SHP77 treated with DMSO at 0.1 percent for 48 hours (cell line): ENCODE measurements at regions not wholly inside any gene's neighbourhood (a gene's known extent, or its start where the extent isn't known, plus 50 kb on each side); places are given as distances from the start of the nearest gene placed in this dataset.

Experiments
- DNase-seq: peaks from one replicate; lab custom pipeline; 2025; lab: John Stamatoyannopoulos, UW

DNA sequence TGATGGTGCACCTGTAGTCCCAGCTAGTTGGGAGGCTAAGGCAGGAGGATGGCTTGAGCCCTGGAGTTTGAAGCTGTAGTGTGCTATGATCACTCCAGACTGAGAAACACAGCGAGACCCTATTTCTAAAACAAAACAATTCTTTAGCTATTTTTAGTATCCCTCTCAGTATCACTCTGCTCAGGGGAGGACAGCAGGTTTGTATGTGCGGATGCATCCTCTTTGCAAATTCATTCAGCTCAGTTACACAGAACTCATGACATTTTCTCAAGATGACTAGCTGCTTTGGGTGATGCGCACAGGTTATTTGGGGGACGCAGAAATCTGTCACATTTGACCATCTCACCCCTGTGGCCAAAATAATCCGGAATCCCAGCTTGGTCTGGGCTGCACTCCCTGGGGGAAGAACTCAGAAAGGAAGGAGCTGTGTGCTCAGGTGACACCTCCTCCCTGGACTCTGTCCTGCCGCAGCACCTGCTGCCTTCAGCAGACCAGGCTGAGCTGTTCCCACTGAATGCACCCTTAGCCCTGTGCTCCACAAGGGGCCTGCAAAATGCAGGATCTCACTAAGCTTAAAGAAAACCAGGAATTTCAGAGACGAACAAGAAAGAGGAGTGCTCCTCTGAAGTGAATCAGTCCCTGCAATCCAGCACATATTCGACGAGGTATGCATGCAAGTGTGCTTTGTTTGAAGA, 89.5 kb upstream of the PGBD5 start:
- no peak for DNase-seq

- DNase-seq: no peak
These were observed 84.4 kb upstream of the PGBD5 start for GRCh38 chr1:230510496-230510895.

DNA sequence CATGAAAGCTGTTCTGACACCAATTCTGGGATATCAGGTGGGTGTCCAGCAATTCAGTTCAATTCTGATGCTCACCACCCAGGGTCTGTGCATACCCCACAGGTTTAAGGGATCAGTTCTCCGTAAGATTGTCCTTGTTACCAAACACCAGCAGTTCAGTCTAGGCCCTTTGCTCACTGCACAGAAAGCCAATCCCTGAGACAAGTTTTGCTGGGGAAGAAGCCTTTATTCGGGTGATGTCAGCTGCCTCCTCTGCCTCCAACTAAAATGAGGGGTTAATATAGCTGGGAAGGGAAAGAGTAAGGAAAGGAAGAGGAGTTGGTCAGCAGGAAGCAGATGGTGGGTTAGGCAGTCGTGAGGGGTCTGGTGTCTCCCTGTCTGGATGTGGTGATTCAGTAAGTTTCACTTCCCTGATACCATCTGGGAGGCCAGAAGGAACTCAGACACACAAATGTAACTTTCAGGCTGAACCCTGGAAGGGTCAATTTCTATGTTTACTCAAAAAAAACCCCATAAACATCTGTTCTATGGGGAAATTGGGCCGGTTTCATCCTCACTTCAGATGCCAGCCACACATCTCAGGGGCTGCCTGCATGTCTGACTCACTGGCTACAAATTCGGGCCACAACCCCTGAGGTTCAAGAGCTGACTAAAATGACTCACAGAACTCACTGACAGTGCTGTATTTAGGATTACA, 83.3 kb upstream of the PGBD5 start:
- DNase-seq: no peak

GRCh38 chr1:230507666-230508402, 81.7 kb upstream of the PGBD5 start:
- DNase-seq: no peak

- no peak for DNase-seq
These were observed 81.1 kb upstream of the PGBD5 start for GRCh38 chr1:230507236-230507635.

DNA sequence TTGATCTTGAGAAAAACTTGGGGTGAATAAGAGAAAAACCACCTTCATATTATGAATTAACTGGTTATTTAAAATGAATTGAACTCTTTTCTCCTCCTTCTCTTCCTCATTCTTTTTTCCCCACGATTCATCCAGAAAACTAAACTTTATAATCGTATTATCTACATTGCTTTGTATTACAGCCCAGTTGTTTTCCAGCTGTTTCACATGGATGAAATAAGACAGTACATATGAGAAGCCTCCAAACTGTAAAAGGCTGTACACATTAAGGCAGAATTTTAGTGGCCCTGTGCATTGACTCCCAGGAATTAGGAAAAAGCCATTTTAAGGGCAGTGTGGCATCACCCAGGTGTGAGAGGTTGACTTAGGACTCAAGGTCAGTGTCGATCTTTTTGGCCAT, 80.3 kb upstream of the PGBD5 start:
- DNase-seq: no peak

GRCh38 chr1:230504310-230504709, 78.2 kb upstream of the PGBD5 start:
- DNase-seq: no peak

GRCh38 chr1:230503726-230504125, 77.6 kb upstream of the PGBD5 start:
- DNase-seq: no peak

GRCh38 chr1:230502996-230503395, 76.9 kb upstream of the PGBD5 start:
- no peak for DNase-seq

- DNase-seq: no peak
These were observed 76.2 kb upstream of the PGBD5 start for GRCh38 chr1:230502306-230502705.

GRCh38 chr1:230501849-230502248, 75.7 kb upstream of the PGBD5 start:
- DNase-seq: no peak

DNA sequence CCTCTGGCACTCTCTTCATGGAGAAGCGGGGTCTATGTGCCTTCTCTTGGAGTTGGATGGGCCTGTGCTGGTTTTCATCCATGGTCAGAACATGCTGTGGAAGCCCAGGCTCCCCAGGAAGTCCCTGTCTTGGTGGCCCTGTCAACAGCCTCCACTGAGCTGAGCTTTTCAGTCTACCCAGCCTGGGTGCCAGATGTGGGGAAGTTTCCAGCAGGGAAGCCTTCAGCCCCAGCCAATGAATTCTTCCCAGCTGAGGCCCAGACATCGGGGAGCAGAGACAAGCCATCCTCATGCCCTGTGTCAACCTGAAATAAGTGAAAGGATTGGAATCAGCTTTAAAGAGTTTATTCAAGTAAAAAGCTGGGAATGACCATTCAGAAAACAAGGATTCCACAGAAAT, 75.1 kb upstream of the PGBD5 start:
- DNase-seq: no peak

GRCh38 chr1:230500063-230500462, 73.9 kb upstream of the PGBD5 start:
- no peak for DNase-seq

GRCh38 chr1:230499496-230499895, 73.4 kb upstream of the PGBD5 start:
- DNase-seq: no peak

- peak; percentile 16 for DNase-seq
These were observed 72.6 kb upstream of the PGBD5 start for GRCh38 chr1:230498704-230499103.

DNA sequence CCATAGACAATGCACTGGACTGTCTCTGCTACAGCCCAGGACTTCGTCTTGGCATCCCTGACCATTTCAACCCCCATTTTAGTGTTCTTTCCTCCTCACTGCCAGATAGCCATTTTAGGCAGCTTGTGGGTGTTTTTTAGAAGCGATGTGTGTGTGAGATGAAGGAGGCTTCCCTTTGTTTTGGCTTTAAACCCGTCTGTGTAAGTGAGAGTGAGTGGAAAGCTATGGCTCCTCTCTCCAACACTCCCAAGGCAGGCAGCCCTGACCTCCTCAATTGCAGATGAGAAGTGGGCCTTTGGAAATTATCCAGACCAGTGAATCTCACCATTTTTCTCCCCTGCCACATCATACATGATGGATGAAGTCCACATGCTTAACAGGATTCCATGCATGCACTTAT, 70.3 kb upstream of the PGBD5 start:
- no peak for DNase-seq

DNA sequence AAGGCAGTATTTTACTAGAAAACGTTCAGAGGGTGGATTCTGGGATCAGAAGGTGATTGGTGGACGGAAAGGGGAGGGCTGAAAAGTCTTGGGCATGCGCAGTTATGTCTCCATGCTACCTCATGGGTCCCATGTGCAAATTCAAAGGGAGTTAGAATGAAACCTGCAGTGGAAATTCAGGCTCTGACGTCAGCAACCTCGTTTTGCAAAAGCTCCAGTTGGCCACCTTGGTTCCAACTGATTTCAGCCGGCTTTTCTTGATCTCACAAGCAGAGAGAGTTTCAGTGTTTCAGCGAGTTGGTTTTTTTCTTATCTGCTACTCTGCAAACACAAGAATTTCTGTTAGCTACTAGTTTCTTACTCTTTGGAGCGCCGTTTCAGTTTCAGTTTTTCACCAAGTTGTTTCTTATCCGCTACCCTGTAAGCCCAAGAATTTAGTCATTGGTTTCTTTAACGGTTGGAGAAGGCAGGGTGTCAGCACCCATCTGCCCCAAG, 69.8 kb upstream of the PGBD5 start:
- DNase-seq: no peak

- DNase-seq: no peak
These were observed 68.9 kb upstream of the PGBD5 start for GRCh38 chr1:230495076-230495475.

DNA sequence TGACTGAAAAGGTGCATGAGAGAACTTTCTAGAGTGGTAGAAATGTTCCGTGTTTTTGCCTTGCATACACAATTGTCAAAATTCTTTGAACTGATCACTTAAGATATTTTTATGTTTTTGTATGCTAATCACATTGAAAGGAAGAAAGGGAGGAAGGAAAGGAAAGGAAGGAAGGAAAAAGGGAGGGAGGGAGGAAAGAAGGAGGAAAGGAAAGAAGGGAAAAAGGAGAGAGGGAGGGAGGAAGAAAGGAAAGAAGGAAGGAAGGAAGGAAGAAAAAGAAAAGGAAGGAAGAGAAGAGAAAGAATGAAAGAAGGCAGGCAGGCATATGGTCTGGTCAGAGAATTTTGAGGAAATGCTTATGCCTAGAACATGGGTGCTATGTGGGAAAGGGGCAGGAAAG, 68.4 kb upstream of the PGBD5 start:
- DNase-seq: no peak

DNA sequence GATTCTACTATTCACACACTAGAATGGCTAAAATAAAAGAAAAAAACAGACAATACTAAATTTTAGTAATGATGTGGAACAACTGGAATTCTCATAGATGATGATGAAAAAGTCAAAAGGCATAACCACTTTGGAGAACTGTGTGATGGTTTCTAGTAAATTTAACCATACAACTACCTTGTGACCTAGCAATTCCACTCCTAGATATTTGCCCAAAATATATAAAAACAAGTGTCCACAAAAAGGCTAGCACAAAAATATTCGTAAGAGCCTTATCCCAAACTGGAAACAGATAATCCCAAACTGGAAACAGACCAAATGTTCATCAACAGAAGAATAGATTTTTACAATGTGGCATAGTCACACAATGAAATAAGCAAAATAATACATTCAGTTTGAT, 67.9 kb upstream of the PGBD5 start:
- DNase-seq: no peak

- no peak for DNase-seq
These were observed 67.1 kb upstream of the PGBD5 start for GRCh38 chr1:230493264-230493663.

DNA sequence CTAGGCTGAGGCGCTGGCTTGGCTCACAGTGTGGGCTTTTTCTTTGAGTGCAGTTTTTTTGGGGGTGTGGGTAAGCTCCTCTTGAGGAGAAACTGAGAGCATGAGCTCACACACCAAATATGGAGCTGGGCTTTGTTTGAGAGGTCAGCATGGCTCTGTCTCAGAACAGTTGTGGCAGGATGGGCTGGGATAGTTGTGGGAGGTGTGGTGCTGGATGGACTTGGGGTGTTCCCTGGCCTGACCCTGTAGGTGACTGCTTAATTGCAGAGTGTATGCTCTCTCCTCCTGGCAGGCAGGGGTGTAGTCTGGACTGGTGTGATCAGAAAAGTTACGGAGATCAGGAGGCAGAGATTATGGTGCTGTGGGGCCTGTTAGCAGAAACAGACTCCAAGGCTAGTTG, 64.3 kb upstream of the PGBD5 start:
- no peak for DNase-seq
